IPS DF 4.7 (cell line): ENCODE measurements at regions not wholly inside any gene's neighbourhood (a gene's known extent, or its start where the extent isn't known, plus 50 kb on each side); places are given as distances from the start of the nearest gene placed in this dataset.
"Not testable (repeated sequence)": the region's sequence is repeated elsewhere in the genome, so short reads cannot be mapped to it uniquely, and the experiment has no call there.

Source experiments
- DNase-seq: peaks from one replicate; pipeline ENCODE4 v3.0.0-alpha.2; 2013; ENCODE audit warnings: low spot score; ENCODE audit errors: extremely low read depth

DNA sequence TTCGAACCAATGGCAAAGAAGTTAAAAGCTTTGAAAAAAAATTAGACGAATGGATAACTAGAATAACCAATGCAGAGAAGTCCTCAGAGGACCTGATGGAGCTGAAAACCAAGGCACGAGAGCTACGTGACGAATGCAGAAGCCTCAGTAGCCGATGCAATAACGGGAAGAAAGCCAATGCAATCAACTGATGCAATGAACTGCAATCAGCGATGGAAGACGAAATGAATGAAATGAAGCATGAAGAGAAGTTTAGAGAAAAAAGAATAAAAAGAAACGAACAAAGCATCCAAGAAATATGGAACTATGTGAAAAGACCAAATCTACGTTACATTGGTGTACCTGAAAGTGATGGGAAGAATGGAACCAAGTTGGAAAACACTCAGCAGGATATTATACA lies 52.6 kb upstream of the MRPS30 start:
- DNase-seq = not testable (repeated sequence)

DNA sequence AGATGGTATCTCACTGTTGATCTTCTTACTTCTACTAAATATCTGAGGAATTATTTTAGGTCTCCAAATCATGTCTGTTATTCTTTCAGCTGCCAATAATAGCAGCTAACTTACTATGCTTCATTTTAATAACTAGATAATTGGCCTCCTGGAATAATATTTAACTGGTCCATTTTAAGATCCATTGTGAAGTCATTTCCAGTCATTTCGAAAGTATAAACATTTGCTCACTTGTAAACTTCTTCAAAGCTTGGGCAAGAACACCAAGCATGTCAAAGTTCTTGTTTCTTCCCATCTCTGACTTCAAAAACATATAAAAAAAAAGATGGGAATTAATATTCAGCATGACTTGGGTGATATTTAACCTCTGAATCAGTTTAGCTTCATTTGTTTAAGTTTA lies 61.4 kb upstream of the MRPS30 start:
- DNase-seq = no peak

DNA sequence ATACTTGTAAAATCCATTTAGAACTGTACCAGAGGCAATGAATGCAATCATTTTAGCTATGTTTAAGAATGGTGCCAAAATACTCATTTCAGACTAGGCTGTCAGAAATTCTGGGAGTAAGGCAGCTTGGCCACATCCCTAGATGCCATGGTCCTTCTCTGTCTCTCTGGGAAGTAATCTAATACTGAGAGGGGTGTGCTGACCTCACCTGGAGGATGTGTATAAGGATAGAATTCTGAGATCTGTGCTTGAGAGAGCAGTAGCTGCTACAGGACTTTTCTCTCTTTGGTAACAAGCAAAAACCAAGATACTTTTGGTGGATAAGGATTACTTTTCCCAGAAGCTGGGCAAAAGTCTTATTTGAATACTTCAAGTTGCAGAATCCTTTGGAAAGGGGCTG lies 68.1 kb upstream of the MRPS30 start:
- DNase-seq = no peak

DNA sequence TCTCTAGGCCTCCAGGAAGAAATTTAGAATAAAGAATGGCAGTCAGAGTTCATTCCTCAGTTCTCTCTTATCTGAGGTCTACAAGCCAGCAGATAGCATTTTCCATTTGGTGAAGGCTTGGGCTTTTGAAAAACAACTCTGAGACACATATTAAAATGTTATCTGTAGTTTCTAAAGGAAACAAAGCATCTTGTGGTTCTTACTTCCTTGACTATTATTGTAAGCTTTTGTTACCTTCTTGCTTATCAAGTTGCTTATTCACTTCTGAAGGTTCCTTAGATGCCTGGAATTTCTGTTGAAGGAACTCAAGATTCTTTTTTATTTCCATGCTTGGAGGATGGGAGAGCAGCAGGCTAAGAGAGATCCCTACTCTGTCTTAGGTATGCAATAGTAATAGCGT lies 79.2 kb upstream of the MRPS30 start:
- DNase-seq = no peak

DNA sequence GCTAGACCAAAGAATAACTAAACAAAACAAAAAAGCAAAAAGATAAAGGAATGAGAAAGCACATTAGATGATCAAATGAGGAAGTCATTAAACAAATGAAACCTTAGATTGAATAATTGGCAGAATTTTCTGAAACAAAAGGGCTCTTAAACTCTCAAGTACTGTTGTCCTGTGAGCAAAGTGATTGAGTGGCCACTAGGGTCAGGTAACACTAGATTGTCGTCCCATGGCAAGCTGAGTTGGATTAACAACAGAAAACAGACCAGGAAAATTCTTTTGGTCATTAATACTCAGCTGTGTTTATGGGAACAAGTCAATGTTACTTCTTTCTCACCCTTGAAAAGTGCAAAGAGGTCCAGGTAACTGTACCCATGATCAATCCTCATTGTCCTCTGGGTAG lies 81.6 kb upstream of the MRPS30 start:
- DNase-seq = no peak

DNA sequence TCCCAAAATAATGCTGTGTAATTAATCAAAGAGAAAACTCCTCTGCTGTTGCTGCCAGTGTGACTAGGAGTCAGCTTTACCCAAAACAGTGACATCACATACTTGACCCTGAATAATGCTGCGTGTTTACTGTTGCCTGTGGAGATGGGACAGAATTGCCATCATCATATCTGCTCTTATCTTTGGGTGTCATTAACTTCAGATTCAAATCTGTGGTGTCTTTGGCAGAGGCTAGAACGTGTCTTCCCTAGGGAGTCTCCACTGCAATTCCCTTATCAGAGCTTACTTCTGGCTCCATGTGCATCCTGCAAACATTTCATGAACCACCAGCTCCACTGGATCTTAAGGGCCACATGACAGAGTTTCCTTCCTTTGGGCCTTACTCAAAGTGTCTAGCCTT lies 88.9 kb upstream of the MRPS30 start:
- DNase-seq = no peak

DNA sequence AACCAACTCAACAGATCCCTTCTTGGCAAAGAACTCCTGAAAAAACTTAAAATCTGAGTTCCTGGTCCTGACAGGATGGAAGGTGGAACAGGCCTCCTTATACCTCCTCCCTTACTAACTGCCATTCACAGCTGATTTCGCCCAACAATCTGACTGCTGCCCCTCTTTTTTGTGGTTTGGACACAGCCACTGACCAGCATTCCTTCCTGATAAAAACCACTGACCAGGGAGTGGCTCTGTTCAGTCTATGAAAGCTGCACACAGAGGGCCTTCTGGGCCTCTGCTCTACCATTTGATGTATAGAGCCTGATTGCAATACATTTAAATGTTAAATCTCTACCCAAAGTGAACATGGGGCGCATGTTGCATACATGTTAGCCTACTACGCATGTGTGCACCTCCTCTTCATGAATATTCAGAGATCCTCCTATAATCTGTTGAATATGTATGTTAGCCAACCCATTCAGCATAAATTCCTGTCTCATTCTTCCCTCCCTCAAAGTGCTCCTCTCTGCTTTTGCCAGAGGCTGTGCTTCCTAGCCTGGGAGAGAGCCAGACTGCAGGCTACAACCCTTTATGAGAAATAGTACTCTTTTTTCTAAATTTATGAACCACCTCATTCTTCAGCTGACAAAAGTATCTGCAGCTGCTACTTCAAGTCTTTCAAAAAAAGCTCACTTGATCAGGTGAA lies 93.7 kb upstream of the MRPS30 start:
- no peak for DNase-seq

DNA sequence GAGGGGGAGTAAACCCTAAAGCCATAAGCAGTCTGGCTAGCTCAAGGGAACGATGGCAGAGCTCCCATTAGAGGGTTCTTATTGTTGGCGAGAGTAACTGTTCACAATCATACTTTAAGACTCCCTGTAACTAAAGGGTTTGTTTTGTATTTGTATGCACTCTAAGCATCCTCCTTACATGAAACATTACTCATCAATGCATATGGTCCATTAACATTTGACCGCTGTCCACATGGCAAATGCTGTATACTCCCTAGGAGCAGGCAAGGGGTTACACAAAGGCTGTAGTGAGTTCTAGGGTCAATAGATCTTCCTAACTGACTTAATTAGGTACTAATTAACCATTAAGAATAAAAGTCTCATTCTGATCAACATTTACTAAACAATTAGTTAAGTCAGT lies 95.3 kb upstream of the MRPS30 start:
- DNase-seq = no peak

DNA sequence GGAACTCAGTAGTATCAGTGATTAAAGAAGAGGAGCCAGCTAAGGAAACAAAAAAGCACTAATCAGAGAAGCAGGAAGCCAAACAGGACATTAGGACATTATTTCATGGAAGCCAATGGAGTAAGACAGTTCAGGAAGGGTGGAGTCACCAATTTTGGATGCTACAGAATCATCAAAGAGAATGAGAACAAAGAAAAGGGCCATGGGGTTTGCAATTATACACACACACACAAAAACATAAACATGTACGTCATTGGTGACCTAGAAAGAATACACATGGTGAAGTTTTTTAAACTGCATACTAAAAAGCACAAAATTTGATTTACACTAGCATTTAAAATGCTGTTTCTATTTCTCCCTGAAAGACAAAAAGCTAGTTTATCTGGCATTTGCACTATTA lies 96.8 kb upstream of the MRPS30 start:
- no peak for DNase-seq

DNA sequence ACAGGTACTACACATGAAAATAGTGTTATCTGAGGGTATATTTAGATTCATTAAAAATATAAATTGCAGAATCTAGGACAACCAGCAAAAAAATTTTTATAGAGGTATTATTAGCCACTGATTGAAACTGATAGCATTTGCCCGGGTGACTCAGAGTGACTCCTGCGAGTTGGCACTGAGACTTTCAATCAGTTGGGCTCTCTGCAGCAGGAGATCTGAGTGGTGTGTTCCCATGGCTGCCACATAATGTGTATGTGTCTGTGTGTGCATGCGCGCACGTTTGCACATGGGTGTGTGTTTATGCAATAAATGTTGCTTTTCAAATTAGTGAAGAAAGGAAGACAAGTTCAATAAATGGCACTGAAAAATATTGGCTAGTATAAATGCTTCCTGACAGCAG lies 100.1 kb upstream of the MRPS30 start:
- no peak for DNase-seq

DNA sequence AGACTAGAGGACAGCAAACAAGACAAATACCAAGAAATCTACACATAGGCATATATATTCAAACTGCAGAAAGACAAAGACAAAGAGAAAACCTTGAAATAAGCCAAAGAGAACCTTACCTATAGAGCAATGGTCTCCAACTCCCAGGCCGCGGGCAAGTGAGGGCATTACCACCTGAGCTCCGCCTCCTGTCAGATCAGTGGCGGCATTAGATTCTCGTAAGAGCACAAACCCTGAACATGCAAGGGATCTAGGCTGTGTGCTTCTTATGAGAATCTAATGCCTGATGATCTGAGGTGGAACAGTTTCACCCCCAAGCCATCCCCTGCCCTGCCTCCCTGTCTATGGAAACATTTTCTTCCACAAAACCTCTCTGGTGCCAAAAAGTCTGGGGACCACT lies 101.0 kb upstream of the MRPS30 start:
- no peak for DNase-seq

DNA sequence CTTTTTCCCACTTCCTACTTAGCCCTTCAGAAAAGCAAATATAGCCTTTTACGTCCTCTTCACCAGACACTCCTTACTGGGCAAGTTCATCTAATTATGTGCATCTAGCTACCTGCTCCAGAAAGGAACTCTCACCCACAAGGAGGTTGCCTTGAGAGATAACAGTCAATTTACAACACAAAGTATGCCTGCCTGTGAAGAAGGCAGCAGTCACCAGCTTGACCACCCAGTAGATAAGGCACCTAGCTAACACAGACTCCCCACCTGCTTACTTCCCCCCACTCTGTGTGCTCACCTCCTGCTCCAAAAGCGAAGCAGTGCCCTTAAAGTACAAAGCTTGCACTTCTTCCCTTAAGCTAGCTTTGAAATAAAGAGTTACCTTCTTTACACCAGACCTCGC lies 111.7 kb upstream of the MRPS30 start:
- DNase-seq = no peak

DNA sequence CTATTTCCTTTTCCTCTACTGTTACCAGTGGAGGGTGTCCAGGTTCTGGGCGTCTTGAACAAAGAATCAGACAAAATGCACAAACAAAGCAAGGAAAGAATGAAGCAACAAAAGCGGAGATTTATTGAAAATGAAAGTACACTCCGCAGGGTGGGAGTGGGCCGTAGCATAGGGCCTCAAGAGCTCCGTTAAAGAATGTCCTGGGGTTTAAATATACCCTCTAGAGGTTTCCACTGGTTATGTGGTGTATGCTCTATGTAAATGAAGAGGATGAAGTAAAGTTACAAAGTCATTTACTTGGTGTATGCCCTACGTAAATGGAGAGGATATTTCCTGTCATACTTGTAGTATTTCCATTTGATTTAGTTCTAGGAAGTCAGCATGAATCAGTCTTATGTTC lies 113.5 kb upstream of the MRPS30 start:
- DNase-seq = no peak

DNA sequence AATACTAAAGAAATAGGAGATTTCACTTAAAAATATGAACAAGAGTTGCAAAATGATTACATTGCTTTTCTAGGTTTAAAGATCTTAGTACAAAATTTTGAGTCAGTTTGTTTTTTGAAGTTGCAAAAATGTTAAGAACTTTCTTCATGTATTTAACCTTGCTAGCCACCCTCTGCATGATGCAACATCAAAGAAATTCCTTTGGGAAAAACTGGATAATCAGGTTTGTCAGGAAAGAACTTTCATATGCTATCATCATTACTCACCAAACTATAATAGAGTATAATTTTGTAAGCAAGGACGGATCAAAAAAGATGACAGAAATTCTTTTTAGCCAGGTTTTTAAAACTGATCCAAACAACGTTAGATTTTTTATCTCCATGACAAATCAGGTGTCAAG lies 116.9 kb upstream of the MRPS30 start:
- DNase-seq = no peak

DNA sequence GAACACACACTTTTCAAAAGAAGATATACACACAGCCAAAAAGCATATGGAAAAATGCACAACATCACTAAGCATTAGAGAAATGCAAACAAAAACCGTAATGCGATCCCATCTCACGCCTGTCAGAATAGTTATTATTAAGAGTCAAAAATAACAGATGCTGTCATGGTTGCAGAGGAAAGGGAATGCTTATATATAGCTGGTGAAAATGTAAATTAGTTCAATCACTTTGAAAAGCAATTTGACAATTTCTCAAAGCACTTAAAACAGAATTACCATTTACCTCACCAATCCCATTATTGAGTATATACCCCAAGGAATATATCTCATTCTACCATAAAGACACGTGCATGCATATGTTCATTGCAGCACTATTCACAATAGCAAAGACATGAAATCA lies 126.8 kb upstream of the MRPS30 start:
- DNase-seq = no peak

DNA sequence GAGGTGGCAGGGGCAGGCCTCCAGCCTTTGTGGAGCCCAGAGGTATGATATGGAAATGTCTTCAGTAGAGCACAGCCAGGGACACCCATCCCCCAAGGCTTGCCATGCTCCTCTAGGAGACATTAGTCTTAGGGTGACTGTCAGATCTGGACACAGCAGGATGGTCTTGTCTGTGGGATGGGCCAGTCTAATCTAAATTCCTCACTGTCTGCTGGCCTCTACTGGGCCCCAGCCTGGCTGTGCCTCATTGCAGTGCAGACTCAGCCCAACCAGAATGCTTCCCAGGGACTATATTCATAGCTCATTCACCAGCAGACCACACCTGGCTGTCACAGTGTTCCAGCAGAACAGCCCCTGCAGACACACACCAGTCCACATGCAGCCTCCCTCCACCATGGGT lies 129.5 kb upstream of the MRPS30 start:
- no peak for DNase-seq

DNA sequence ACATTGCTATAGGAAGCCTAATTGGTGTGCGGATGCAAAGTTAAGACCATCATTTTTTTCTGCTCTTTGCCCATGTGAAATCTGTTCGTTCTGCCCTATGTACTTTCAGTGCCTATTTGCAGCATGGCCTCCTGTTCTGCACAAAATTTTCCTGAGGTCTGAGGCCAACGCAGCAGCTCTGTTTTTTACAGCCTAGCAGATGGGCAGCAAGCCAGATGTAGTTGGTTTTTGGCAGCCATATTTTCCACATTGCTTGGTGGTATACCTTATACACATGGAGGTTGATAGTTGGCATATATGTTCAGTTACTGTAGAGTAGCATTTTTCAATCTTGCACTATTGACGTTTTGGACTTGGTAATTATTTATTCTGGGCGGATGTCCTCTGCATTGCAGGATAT lies 133.5 kb upstream of the MRPS30 start:
- DNase-seq = no peak

DNA sequence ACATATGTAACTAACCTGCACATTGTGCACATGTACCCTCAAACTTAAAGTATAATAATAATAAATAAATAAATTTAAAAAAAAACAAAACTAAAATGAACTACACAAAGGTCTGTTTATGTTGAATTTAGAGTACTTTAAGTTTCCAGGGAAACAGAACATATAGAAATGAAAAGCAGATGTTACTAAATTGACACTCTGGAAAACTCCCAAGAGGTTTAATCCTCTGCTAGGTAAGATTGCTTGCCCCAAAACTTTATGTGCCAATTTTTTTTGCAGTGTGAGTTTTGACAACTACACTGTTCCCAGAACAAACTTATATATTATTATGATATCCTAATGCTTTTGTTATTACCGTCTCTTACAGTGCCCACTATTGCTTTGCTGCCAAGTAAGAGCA lies 134.3 kb upstream of the MRPS30 start:
- DNase-seq = no peak

DNA sequence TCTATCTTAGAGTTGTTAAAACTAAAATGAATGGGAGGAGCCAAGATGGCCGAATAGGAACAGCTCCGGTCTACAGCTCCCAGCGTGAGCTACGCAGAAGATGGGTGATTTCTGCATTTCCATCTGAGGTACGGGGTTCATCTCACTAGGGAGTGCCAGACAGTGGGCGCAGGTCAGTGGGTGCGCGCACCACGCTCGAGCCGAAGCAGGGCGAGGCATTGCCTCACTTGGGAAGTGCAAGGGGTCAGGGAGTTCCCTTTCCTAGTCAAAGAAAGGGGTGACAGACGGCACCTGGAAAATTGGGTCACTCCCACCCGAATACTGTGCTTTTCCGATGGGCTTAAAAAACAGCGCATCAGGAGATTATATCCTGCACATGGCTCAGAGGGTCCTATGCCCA lies 140.3 kb upstream of the MRPS30 start:
- DNase-seq = not testable (repeated sequence)

DNA sequence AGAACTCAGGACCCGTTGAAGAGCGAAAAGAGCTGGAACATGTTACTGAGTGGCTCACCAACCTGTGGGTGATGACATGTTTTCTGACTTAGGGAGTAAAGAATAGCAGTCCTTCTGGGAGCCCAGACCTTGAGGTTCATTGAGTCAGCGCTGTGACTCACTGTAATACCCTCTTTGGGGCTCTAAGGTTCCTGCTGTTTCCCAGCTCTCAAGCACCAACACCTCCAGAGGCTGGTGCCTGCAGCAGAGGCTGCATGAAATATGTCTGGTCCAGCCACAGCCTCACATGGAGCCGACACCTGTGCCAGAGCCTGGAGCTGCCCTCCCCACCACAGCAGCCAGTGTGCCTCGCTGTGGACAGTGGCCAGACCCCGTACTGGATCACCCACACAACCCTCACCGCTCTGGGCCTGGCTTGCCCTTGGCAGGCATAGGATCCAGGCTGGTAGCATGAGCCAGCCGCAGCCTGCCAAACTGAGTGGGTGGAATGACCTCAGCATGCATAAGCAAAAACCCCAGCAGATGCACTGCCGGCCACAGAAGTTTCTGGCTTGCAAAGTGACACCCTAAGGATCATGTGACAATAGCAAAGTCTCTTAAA lies 143.5 kb upstream of the MRPS30 start:
- DNase-seq = no peak

DNA sequence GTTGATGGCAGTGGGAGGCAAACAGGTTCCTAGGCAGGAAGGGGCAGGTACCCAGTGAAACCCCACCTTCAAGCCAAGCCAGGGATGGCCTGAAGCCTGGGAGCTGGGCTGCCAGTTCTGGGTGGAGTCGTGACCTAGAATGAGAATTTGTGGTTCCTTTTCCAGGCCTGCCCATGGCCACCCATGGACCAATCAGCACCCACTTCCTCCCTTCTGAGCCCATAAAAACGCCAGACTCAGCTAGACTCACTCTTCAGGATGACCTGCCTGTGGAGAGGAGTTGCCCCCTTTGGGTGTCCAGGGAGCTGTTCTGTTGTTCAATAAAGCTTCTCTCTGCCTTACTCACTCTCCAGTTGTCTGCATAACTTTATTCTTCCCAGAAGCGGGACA lies 144.0 kb upstream of the MRPS30 start:
- no peak for DNase-seq

DNA sequence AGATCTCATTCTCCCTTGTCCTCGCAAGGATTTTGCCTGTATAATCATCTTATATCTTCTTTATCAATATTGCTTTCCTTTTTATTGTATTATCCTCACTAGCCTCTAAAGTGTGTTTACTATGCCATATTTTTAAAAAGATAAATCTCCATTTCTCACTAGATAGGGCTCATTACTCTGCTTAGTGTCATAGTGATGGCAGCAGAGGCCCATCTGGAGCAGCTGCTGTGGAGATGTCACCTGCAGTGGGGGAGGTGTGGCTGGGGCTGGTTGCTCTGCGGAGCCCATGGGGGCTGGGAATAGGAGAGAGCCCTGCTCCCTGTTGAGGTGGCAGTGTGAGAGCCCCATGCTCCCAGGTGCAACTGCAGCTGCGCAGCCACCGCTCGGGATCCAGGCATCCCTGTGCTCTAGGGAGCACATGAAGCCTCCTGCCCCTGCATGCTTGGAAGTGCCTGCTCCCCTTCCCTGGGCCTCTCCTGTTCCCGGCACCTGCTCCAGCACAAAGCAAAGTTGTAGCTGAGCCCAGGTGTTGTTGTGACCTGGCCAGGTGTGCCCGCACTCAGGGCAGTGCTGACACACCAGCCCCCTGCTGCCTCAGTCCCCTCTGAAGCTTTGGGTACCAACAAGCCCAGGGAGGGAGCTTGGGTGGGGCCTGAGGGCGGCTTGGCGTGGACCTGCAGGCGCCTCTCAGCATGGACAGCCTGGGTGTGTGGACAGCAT lies 144.6 kb upstream of the MRPS30 start:
- no peak for DNase-seq

DNA sequence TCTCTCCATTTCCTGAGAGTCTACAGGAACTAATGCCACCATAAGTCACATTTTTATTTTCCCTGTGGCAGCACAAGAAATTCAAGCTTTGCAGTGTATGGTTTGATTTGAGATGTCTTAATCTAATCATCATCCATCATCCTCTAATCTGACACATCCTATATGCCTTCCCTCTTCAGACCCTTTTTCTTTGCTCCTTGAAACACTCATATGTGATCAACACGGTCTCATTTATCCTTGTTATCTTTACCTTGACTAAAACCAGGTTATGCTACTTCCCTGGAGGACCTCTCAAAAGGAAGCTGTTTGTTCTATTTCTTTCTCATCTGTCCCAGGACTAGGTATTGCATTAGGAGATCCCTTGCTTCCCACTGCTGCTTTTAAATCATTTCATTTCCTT lies 146.9 kb upstream of the MRPS30 start:
- no peak for DNase-seq
